Fibroblast of lung (primary cell): ENCODE measurements at regions not wholly inside any gene's neighbourhood (a gene's known extent, or its start where the extent isn't known, plus 50 kb on each side); places are given as distances from the start of the nearest gene placed in this dataset.

Experiments used
- DNase-seq, 2 donors: peaks; one replicate each; pipeline versions ENCODE4 v3.0.0 to v3.0.0-alpha.2; 2010; ENCODE audit warnings: low read depth in 2 of 2
- H2AFZ ChIP-seq: 2 replicates; pipeline ENCODE4 v1.5.1; 2012; ENCODE audit warnings: low read length, control low read depth, inconsistent platforms
- H3K27ac ChIP-seq: 2 replicates; pipeline ENCODE4 v1.5.1; 2011; ENCODE audit warnings: low read length, control low read depth; ENCODE audit not compliant: insufficient read depth
- H3K27me3 ChIP-seq: 2 replicates; pipeline ENCODE4 v1.5.1; 2011; ENCODE audit warnings: mild to moderate bottlenecking, low read length; ENCODE audit not compliant: control insufficient read depth, insufficient read depth
- H3K36me3 ChIP-seq: 2 replicates; pipeline ENCODE4 v1.5.1; 2011; ENCODE audit warnings: low read length; ENCODE audit not compliant: control insufficient read depth, insufficient read depth
- H3K4me1 ChIP-seq: 2 replicates; pipeline ENCODE4 v1.5.1; 2011; ENCODE audit warnings: low read length; ENCODE audit not compliant: control insufficient read depth, insufficient read depth; ENCODE audit errors: extremely low read depth
- H3K4me2 ChIP-seq: 2 replicates; pipeline ENCODE4 v1.5.1; 2011; ENCODE audit warnings: low read length, control low read depth; ENCODE audit not compliant: insufficient read depth; ENCODE audit errors: extremely low read depth
- H3K4me3 ChIP-seq, 4 experiments: fragments of 200-600 bp in 1 of 4; sonication (generic) in 1 of 4; replicated peaks in 1 of 4; 2 replicates each; pipeline ENCODE4 v1.5.1; 2011 to 2016; ENCODE audit warnings: low read length in 4 of 4, low read depth in 3 of 4, mild to moderate bottlenecking in 3 of 4, control low read depth in 2 of 4, inconsistent platforms in 1 of 4, mixed read lengths in 1 of 4; ENCODE audit not compliant: insufficient read depth in 1 of 4; ENCODE audit errors: control extremely low read depth in 1 of 4
- H3K79me2 ChIP-seq: 2 replicates; pipeline ENCODE4 v1.5.1; 2012; ENCODE audit warnings: mild to moderate bottlenecking, low read length, inconsistent platforms; ENCODE audit not compliant: control insufficient read depth, insufficient read depth
- H3K9ac ChIP-seq: 2 replicates; pipeline ENCODE4 v1.5.1; 2011; ENCODE audit warnings: mild to moderate bottlenecking, low read length, control low read depth; ENCODE audit not compliant: insufficient read depth
- H3K9me3 ChIP-seq: 2 replicates; pipeline ENCODE4 v1.5.1; 2012; ENCODE audit warnings: low read depth, low read length; ENCODE audit not compliant: control insufficient read depth, insufficient read depth
- H4K20me1 ChIP-seq: 2 replicates; pipeline ENCODE4 v1.5.1; 2011; ENCODE audit warnings: low read length; ENCODE audit not compliant: control insufficient read depth, insufficient read depth; ENCODE audit errors: extremely low read depth
- CTCF ChIP-seq, 2 donors: IDR thresholded peaks in 1 of 2; conservative IDR thresholded peaks in 1 of 2; 1 replicate in 1 of 2; 2 replicates in 1 of 2; pipeline ENCODE4 v1.5.1; 2011 to 2012; ENCODE audit warnings: low read length in 2 of 2, control low read depth in 1 of 2, inconsistent platforms in 1 of 2, low read depth in 1 of 2, mild to moderate bottlenecking in 1 of 2
- EZH2 ChIP-seq: IDR thresholded peaks from 2 replicates; pipeline ENCODE4 v1.5.1; 2012; ENCODE audit warnings: low read length, control low read depth, mild to moderate bottlenecking; ENCODE audit errors: missing control alignments

- no peaks in the 10 kb centered on the region for H3K4me1 ChIP-seq
- H3K9me3 ChIP-seq: no peaks in the 10 kb centered on the region
- H3K79me2 ChIP-seq: no peaks in the 10 kb centered on the region
- no peak overlapping the region for H3K4me3 ChIP-seq
- H3K9ac ChIP-seq: no peak overlapping the region
- no peaks in the 10 kb centered on the region for H3K27me3 ChIP-seq
- no peak overlapping the region for H3K4me2 ChIP-seq
- no peaks in the 10 kb centered on the region for H3K36me3 ChIP-seq
- H4K20me1 ChIP-seq: no peaks in the 10 kb centered on the region
- no peak overlapping the region for H3K27ac ChIP-seq
- no peak overlapping the region for H2AFZ ChIP-seq
- no peak for TF ChIP-seq EZH2
- no peak for TF ChIP-seq CTCF (conservative IDR thresholded peaks at IDR 0.05 in 1 of 2, IDR thresholded peaks at IDR 0.05 in 1 of 2; ENCODE audit: low read depth in 1 of 2, low read length in 2 of 2)
- no peak for DNase-seq
Measured at GRCh38 chr20:23285536-23285935, 65.1 kb upstream of the NXT1 start.

- Histone ChIP-seq H3K36me3 (no peaks in the 10 kb centered on the region), H3K27ac (no peak overlapping the region), H3K4me2 (no peak overlapping the region), H3K9me3 (no peaks in the 10 kb centered on the region), H3K27me3 (no peaks in the 10 kb centered on the region), H3K4me1 (no peaks in the 10 kb centered on the region), H3K4me3 (no peak overlapping the region), H3K9ac (no peak overlapping the region), H2AFZ (no peak overlapping the region), H4K20me1 (no peaks in the 10 kb centered on the region), H3K79me2 (no peaks in the 10 kb centered on the region)
- no peak for TF ChIP-seq EZH2
- no peak for TF ChIP-seq CTCF (conservative IDR thresholded peaks at IDR 0.05 in 1 of 2, IDR thresholded peaks at IDR 0.05 in 1 of 2; ENCODE audit: low read depth in 1 of 2, low read length in 2 of 2)
- DNase-seq: no peak
Measured at GRCh38 chr20:23284009-23284408, 66.6 kb upstream of the NXT1 start.

GRCh38 chr20:23283096-23283850 lies 67.3 kb upstream of the NXT1 start:
- H3K9ac ChIP-seq: no peak overlapping the region
- H4K20me1 ChIP-seq: no peaks in the 10 kb centered on the region
- no peaks in the 10 kb centered on the region for H3K27me3 ChIP-seq
- H3K79me2 ChIP-seq: no peaks in the 10 kb centered on the region
- H3K36me3 ChIP-seq: no peaks in the 10 kb centered on the region
- H2AFZ ChIP-seq: no peak overlapping the region
- TF ChIP-seq CTCF (conservative IDR thresholded peaks at IDR 0.05 in 1 of 2, IDR thresholded peaks at IDR 0.05 in 1 of 2; ENCODE audit: low read depth in 1 of 2, low read length in 2 of 2): no peak
- TF ChIP-seq EZH2: no peak
- no peak overlapping the region for H3K4me2 ChIP-seq
- no peaks in the 10 kb centered on the region for H3K4me1 ChIP-seq
- no peaks in the 10 kb centered on the region for H3K9me3 ChIP-seq
- H3K27ac ChIP-seq: no peak overlapping the region
- H3K4me3 ChIP-seq: no peak overlapping the region
- no peak for DNase-seq
